Lower lobe of right lung (tissue), 2 donors: ENCODE measurements at regions not wholly inside any gene's neighbourhood (a gene's known extent, or its start where the extent isn't known, plus 50 kb on each side); places are given as distances from the start of the nearest gene placed in this dataset.

Experiments used
- ATAC-seq, 2 donors: fragments of 200-7000 bp; cut with Tn5 transposase; one replicate each; pipeline ENCODE4 v1.9.1; 2020 to 2022; ENCODE audit warnings: mild to moderate bottlenecking in 2 of 2, moderate library complexity in 2 of 2
- DNase-seq: peaks from one replicate; pipeline ENCODE4 v3.0.0-alpha.2; 2020
- H3K27ac ChIP-seq: fragments of 200-600 bp; one replicate; pipeline ENCODE4 v1.8.0; 2022
- H3K27me3 ChIP-seq: fragments of 200-600 bp; one replicate; pipeline ENCODE4 v1.8.0; 2022; ENCODE audit warnings: low read depth
- H3K36me3 ChIP-seq: fragments of 200-600 bp; one replicate; pipeline ENCODE4 v1.8.0; 2022; ENCODE audit warnings: mild to moderate bottlenecking
- H3K4me1 ChIP-seq: fragments of 200-600 bp; one replicate; pipeline ENCODE4 v1.8.0; 2022
- H3K4me3 ChIP-seq: fragments of 200-600 bp; one replicate; pipeline ENCODE4 v1.8.0; 2022; ENCODE audit warnings: mild to moderate bottlenecking
- H3K9me3 ChIP-seq: fragments of 200-600 bp; one replicate; pipeline ENCODE4 v1.8.0; 2022
- intact Hi-C: fragments of 100-400 bp; cut with DNase I; formaldehyde crosslinking; loops from one replicate; pipeline ENCODE4 v1.11.0; 2022
- TF ChIP-seq, protein P1 (sequence below): fragments of 200-600 bp; IDR thresholded peaks from one replicate; pipeline ENCODE4 v1.8.0; 2022; ENCODE audit warnings: antibody characterized with exemption, mild to moderate bottlenecking
- donor health status: DM: no; HTN: yes; CAD: no; lungs with severe emphysema.

DNA sequence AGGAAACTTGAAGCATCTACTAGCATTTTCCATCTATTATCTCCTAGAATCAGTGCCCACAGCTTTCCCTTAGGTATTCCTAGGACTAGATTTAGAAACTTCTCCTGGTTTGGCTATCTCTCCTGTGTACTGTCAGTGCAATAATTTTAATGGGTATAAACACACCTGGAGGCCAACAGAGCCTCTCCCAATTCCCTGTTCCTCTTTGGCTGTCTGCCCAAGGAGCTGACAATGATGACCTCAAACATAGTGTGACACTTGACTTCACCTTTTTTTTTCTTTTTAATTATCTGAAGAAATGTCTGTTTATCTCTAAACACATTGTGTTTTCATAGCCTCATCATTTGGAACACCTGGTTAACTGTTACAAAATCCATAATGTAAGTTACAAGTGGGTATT is 754.5 kb upstream of the ALCAM start:
- Histone ChIP-seq H3K27me3 (no peaks in the 10 kb centered on the region), H3K36me3 (no peaks in the 10 kb centered on the region), H3K9me3 (no peaks in the 10 kb centered on the region), H3K4me1 (no peaks in the 10 kb centered on the region), H3K27ac (no peak overlapping the region), H3K4me3 (no peak overlapping the region)
- DNase-seq (no peak), ATAC-seq (no peak)
- TF ChIP-seq, protein P1, sequence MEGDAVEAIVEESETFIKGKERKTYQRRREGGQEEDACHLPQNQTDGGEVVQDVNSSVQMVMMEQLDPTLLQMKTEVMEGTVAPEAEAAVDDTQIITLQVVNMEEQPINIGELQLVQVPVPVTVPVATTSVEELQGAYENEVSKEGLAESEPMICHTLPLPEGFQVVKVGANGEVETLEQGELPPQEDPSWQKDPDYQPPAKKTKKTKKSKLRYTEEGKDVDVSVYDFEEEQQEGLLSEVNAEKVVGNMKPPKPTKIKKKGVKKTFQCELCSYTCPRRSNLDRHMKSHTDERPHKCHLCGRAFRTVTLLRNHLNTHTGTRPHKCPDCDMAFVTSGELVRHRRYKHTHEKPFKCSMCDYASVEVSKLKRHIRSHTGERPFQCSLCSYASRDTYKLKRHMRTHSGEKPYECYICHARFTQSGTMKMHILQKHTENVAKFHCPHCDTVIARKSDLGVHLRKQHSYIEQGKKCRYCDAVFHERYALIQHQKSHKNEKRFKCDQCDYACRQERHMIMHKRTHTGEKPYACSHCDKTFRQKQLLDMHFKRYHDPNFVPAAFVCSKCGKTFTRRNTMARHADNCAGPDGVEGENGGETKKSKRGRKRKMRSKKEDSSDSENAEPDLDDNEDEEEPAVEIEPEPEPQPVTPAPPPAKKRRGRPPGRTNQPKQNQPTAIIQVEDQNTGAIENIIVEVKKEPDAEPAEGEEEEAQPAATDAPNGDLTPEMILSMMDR = no peak
- intact Hi-C loops = no loop called here

DNA sequence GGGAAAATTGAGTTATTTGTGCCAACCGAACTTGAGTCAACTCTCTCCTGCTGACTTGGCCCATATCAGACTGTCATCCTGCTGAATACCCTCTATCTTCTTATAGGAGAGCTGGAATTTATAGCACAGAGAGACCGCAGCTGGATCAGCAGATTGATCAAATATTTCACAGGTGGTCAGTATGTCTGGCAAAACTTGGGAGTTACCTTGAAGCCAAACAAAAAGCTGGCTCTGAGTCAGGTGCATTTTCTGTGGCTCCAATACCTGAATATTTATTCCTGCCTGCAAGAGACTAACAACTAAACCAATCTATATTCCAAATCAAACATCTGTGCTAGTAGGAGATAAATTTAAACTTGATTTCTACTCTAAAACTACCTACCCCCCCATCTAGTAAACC is 752.1 kb upstream of the ALCAM start:
- H3K36me3 ChIP-seq = no peaks in the 10 kb centered on the region
- DNase-seq (no peak), ATAC-seq (no peak)
- TF ChIP-seq, protein P1 = no peak
- H3K27me3 ChIP-seq = no peaks in the 10 kb centered on the region
- H3K27ac ChIP-seq = no peak overlapping the region
- H3K4me3 ChIP-seq = no peak overlapping the region
- H3K4me1 ChIP-seq = no peaks in the 10 kb centered on the region
- intact Hi-C loops = no loop called here
- H3K9me3 ChIP-seq = no peaks in the 10 kb centered on the region

DNA sequence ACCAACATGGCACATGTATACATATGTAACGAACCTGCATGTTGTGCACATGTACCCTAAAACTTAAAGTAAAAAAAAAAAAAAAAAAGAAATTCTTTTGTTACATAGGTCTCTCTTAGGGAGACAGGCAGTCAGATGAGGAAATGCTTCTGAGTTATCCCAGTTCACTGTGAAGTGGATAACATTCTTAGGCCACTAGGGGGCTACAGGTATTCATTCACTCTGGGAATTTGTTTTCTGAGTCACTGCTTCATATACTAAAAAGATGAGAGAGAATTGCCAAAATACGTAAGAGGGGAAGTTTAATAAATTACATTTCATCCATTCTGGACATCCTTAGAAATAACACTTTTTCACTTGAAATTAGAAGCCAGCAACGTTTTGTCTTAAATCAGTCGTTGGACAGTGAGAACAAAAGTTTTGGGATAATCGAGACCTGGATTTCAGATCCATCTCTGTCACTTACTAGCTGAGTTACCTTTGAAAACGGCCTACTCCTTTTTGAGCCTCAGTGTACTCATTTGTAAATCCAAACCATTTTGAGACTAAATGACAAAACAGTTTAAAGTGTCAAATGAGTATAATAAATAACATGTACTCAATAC is 738.4 kb upstream of the ALCAM start:
- DNase-seq = no peak
- no peak overlapping the region for H3K4me3 ChIP-seq
- intact Hi-C loops = no loop called here
- no peak overlapping the region for H3K27ac ChIP-seq
- no peaks in the 10 kb centered on the region for H3K4me1 ChIP-seq
- no peaks in the 10 kb centered on the region for H3K9me3 ChIP-seq
- no peaks in the 10 kb centered on the region for H3K36me3 ChIP-seq
- no peaks in the 10 kb centered on the region for H3K27me3 ChIP-seq
- TF ChIP-seq, protein P1 = peak; percentile 51
- peak; percentile 68 to 86 for ATAC-seq

DNA sequence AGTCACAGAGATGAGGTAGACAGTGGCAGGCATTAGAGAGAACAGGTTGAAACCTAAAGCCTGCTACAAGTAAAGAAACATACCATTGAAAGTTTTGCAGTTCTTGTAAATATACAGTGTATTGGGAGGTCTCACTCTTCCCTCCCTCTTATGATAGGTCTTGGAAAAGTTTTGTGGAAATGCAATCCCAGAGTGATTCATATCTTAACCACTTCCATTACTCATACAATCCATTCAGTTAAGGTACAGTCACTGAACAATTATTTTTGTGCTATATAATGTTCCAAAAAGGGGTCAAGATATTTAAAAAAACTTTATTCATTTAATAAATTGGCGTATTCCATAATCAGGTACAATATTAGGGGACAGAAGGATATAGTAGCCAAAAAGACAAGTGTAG is 737.7 kb upstream of the ALCAM start:
- H3K4me1 ChIP-seq = no peaks in the 10 kb centered on the region
- no peaks in the 10 kb centered on the region for H3K9me3 ChIP-seq
- no peak overlapping the region for H3K4me3 ChIP-seq
- no peak for DNase-seq
- H3K36me3 ChIP-seq = no peaks in the 10 kb centered on the region
- no peaks in the 10 kb centered on the region for H3K27me3 ChIP-seq
- no peak for ATAC-seq
- TF ChIP-seq, protein P1 = no peak
- no peak overlapping the region for H3K27ac ChIP-seq
- intact Hi-C loops = no loop called here

DNA sequence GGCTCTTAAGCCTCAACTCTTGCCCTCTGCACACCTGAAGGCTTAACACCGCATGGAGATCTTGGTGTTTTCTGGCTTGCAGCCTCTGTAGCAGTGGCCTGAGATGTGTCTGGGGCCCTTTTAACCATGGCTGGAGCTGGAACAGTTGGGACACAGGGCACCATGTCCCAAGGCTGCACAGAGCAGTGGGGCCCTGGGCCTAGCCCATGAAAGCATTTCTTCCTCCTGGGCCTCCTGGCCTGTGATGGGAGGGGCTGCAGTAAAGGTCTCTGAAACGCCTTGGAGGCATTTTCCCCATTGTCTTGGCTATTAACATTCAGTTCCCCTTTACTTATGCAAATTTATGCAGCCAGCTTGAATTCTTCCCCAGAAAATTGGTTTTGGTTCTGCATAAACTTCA is 735.5 kb upstream of the ALCAM start:
- no peaks in the 10 kb centered on the region for H3K4me1 ChIP-seq
- H3K27me3 ChIP-seq = no peaks in the 10 kb centered on the region
- DNase-seq (no peak), ATAC-seq (no peak)
- no peaks in the 10 kb centered on the region for H3K36me3 ChIP-seq
- no peak overlapping the region for H3K4me3 ChIP-seq
- no peaks in the 10 kb centered on the region for H3K9me3 ChIP-seq
- TF ChIP-seq, protein P1 = no peak
- intact Hi-C loops = no loop called here
- no peak overlapping the region for H3K27ac ChIP-seq

DNA sequence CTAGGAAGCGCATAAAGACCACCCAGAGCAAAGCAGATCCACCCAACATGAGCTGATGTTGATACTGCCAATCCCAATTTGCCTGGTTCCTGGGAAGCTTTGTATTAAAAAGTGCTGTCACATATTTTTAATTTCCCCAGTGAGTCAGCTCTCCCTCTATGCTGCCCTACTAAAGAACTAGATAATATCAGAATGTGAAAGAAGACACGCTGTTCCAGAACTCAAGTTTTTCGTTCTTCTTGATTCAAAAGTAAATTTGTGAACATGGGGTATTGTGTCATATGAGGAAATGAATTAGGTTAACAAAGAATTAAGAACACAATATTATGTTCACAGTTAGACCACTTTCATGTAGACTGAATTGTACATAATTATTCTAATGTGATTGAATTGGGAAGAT is 734.2 kb upstream of the ALCAM start:
- ATAC-seq = no peak
- no peak for DNase-seq
- Histone ChIP-seq H3K4me3 (no peak overlapping the region), H3K4me1 (no peaks in the 10 kb centered on the region), H3K27me3 (no peaks in the 10 kb centered on the region), H3K36me3 (no peaks in the 10 kb centered on the region), H3K9me3 (no peaks in the 10 kb centered on the region), H3K27ac (no peak overlapping the region)
- TF ChIP-seq, protein P1 = no peak
- intact Hi-C loops = no loop called here
